ENCODE measurements at regions not wholly inside any gene's neighbourhood (a gene's known extent, or its start where the extent isn't known, plus 50 kb on each side); places are given as distances from the start of the nearest gene placed in this dataset.

DNA sequence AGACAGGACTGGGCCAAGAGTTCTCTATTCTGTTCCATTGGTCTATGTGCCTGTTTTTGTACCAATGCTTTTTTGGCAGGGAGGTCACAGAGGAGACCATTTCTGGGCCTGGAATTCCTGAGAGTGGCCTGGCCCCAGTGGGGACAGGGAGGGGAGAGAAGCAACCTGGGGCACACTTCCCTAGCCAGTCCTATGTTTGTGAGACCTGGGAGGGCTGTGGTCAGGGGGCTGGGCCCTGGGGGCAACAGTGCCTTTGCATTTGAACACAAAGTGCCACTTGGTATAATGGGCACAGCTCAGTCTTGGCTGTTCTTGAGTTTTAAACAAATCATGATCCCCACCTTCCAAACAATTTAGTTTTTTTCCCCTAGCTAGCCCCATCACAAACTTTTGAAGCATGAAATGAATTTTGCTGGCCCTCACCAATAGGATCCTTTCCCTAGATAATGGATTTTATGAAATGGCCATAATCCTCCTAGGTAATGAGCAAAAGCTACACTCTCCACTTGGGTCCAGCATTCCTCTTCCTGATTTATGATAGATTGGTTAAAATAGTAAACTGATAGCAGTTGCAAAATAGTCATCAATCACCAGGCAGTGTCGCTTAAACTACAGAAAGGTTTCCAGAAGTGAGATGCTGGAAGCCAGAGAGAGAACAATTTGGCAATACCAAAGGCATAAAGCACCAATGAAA is 133.5 kb downstream of the GLI2 start:
- TF ChIP-seq, protein P1, sequence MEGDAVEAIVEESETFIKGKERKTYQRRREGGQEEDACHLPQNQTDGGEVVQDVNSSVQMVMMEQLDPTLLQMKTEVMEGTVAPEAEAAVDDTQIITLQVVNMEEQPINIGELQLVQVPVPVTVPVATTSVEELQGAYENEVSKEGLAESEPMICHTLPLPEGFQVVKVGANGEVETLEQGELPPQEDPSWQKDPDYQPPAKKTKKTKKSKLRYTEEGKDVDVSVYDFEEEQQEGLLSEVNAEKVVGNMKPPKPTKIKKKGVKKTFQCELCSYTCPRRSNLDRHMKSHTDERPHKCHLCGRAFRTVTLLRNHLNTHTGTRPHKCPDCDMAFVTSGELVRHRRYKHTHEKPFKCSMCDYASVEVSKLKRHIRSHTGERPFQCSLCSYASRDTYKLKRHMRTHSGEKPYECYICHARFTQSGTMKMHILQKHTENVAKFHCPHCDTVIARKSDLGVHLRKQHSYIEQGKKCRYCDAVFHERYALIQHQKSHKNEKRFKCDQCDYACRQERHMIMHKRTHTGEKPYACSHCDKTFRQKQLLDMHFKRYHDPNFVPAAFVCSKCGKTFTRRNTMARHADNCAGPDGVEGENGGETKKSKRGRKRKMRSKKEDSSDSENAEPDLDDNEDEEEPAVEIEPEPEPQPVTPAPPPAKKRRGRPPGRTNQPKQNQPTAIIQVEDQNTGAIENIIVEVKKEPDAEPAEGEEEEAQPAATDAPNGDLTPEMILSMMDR (IDR thresholded peaks at IDR 0.05): no peak
- no peak for TF ChIP-seq POLR2A (IDR thresholded peaks at IDR 0.05)
